A549 (cell line): ENCODE measurements at regions not wholly inside any gene's neighbourhood (a gene's known extent, or its start where the extent isn't known, plus 50 kb on each side); places are given as distances from the start of the nearest gene placed in this dataset.

Experiments
- ATAC-seq, 2 experiments: fragments of 200-7000 bp in 1 of 2; fragments of >200 bp in 1 of 2; cut with Nextera tagmentation in 1 of 2; cut with Tn5 transposase in 1 of 2; 3 replicates each; pipeline versions ENCODE4 v1.8.0 to v1.9.1; 2018 to 2020; ENCODE audit warnings: mild to moderate bottlenecking in 1 of 2, moderate library complexity in 1 of 2
- CTCF ChIA-PET: fragments of 300-600 bp; sonication (Branson Sonifier 250); formaldehyde crosslinking; extraction: SDS; loops from one replicate; lab custom pipeline; 2021; ENCODE audit warnings: antibody characterized with exemption, inconsistent platforms; lab: Yijun Ruan, JAX
- POLR2A ChIA-PET: fragments of 350-600 bp; formaldehyde crosslinking; extraction: SDS; loops from one replicate; lab custom pipeline; 2021; ENCODE audit warnings: antibody characterized with exemption, inconsistent platforms; lab: Yijun Ruan, JAX
- DNase-seq, 2 experiments: peaks; one replicate each; pipeline versions ENCODE4 v3.0.0 to v3.0.0-alpha.2; 2011 to 2016; ENCODE audit warnings: low read depth in 1 of 2, low spot score in 1 of 2
- FAIRE-seq: peaks from 2 replicates; lab custom pipeline; 2011; peaks lifted over from hg19 to GRCh38; lab: Jason Lieb, UNC
- H3K27ac ChIP-seq, 2 experiments: fragments of >200 bp; sonication (Bioruptor Twin); formaldehyde crosslinking; 3 replicates each; pipeline ENCODE4 v1.5.1; 2016 to 2017
- H3K4me1 ChIP-seq: fragments of >200 bp; sonication (Bioruptor Twin); formaldehyde crosslinking; 3 replicates; pipeline ENCODE4 v1.6.1; 2016
- H3K4me2 ChIP-seq: fragments of >200 bp; sonication (Bioruptor Twin); formaldehyde crosslinking; 3 replicates; pipeline ENCODE4 v1.6.1; 2016
- H3K4me3 ChIP-seq: fragments of >200 bp; sonication (Bioruptor Twin); formaldehyde crosslinking; 3 replicates; pipeline ENCODE4 v1.5.1; 2016
- H3K9me3 ChIP-seq: fragments of >200 bp; sonication (Bioruptor Twin); formaldehyde crosslinking; 3 replicates; pipeline ENCODE4 v1.6.1; 2016
- BCL3 ChIP-seq: fragments of >200 bp; sonication (Bioruptor Twin); formaldehyde crosslinking; IDR thresholded peaks from 3 replicates; pipeline ENCODE4 v1.6.1; 2016
- BHLHE40 ChIP-seq: IDR thresholded peaks from 2 replicates; pipeline ENCODE4 v1.6.1; 2012; ENCODE audit warnings: low read depth, low read length, inconsistent platforms
- CBX2 ChIP-seq: fragments of 200-600 bp; sonication (generic); IDR thresholded peaks from 2 replicates; pipeline ENCODE4 v1.6.1; 2016; ENCODE audit warnings: low read depth, mild to moderate bottlenecking, borderline replicate concordance
- CHD4 ChIP-seq: fragments of 200-600 bp; sonication (generic); IDR thresholded peaks from 2 replicates; pipeline ENCODE4 v1.6.1; 2016; ENCODE audit warnings: antibody characterized with exemption, mild to moderate bottlenecking, borderline replicate concordance
- EHF ChIP-seq: fragments of 250-450 bp; sonication (Bioruptor Pico); IDR thresholded peaks from 2 replicates; pipeline ENCODE4 v1.5.0; 2020; ENCODE audit warnings: mild to moderate bottlenecking
- FOXS1 ChIP-seq: fragments of 250-450 bp; sonication (Bioruptor Pico); IDR thresholded peaks from 2 replicates; pipeline ENCODE4 v1.5.0; 2020; ENCODE audit warnings: mild to moderate bottlenecking, moderate library complexity
- HEYL ChIP-seq: fragments of 250-450 bp; sonication (Bioruptor Pico); IDR thresholded peaks from 2 replicates; pipeline ENCODE4 v1.8.0; 2021; ENCODE audit warnings: mild to moderate bottlenecking, moderate library complexity
- HOXB5 ChIP-seq: fragments of 250-450 bp; sonication (Bioruptor Pico); IDR thresholded peaks from 2 replicates; pipeline ENCODE4 v1.5.0; 2020; ENCODE audit warnings: mild to moderate bottlenecking, moderate library complexity
- JUNB ChIP-seq: fragments of >200 bp; sonication (Bioruptor Twin); formaldehyde crosslinking; IDR thresholded peaks from 2 replicates; pipeline ENCODE4 v1.6.1; 2016
- NFE2L2 ChIP-seq: fragments of 150-350 bp; conservative IDR thresholded peaks from 2 replicates; pipeline ENCODE4 v1.6.1; 2014; ENCODE audit warnings: low read length
- RARB ChIP-seq: fragments of 250-450 bp; sonication (Bioruptor Pico); IDR thresholded peaks from 2 replicates; pipeline ENCODE4 v1.8.0; 2021; ENCODE audit warnings: mild to moderate bottlenecking, moderate library complexity
- RCOR1 ChIP-seq: fragments of 150-350 bp; IDR thresholded peaks from 2 replicates; pipeline ENCODE4 v1.6.1; 2014; ENCODE audit warnings: antibody characterized with exemption, low read length, low read depth
- RFX5 ChIP-seq: fragments of 450-650 bp; IDR thresholded peaks from 2 replicates; pipeline ENCODE4 v1.7.1; 2014; ENCODE audit warnings: antibody characterized with exemption, mild to moderate bottlenecking, moderate library complexity
- RNF2 ChIP-seq: fragments of 200-600 bp; sonication (generic); IDR thresholded peaks from 2 replicates; pipeline ENCODE4 v1.6.1; 2016; ENCODE audit warnings: low read depth, mild to moderate bottlenecking, antibody characterized with exemption, moderate library complexity, borderline replicate concordance
- SREBF2 ChIP-seq: fragments of 450-650 bp; IDR thresholded peaks from 2 replicates; pipeline ENCODE4 v1.6.1; 2014; ENCODE audit warnings: mild to moderate bottlenecking, moderate library complexity
- TFCP2L1 ChIP-seq: fragments of 250-450 bp; sonication (Bioruptor Pico); IDR thresholded peaks from 2 replicates; pipeline ENCODE4 v1.5.0; 2021; ENCODE audit warnings: mild to moderate bottlenecking
- TP53 ChIP-seq: fragments of 250-450 bp; sonication (Bioruptor Pico); IDR thresholded peaks from 2 replicates; pipeline ENCODE4 v1.5.0; 2021; ENCODE audit warnings: mild to moderate bottlenecking, moderate library complexity
- ZFP36 ChIP-seq: fragments of 450-650 bp; IDR thresholded peaks from 2 replicates; pipeline ENCODE4 v1.6.1; 2014; ENCODE audit warnings: borderline replicate concordance; ENCODE audit not compliant: partially characterized antibody
- ZNF302 ChIP-seq: fragments of 250-450 bp; sonication (Bioruptor Pico); IDR thresholded peaks from 2 replicates; pipeline ENCODE4 v1.9.0; 2021; ENCODE audit warnings: inconsistent platforms, mild to moderate bottlenecking, moderate library complexity
- ZSCAN20 ChIP-seq: fragments of 250-450 bp; sonication (Bioruptor Pico); IDR thresholded peaks from 2 replicates; pipeline ENCODE4 v1.8.0; 2022; ENCODE audit warnings: mild to moderate bottlenecking, moderate library complexity
- WGBS: methylation state at CpG from one replicate; pipeline ENCODE4 v1.1.6; 2017; ENCODE audit errors: missing lambda C conversion rate; 5-methylcytosine and 5-hydroxymethylcytosine counted together
- TF ChIP-seq, protein P1 (sequence below): fragments of 150-350 bp; IDR thresholded peaks from 2 replicates; pipeline ENCODE4 v1.6.1; 2014; ENCODE audit warnings: low read depth, mild to moderate bottlenecking, low read length
- TF ChIP-seq, protein P2 (sequence below): IDR thresholded peaks from 2 replicates; pipeline ENCODE4 v1.6.1; 2012

GRCh38 chr5:25979086-25979485 lies 1059.3 kb downstream of the CDH9 start:
- no peaks in the 10 kb centered on the region; the same call in 2 of the 3 replicates for H3K4me1 ChIP-seq
- H3K4me2 ChIP-seq = no peak overlapping the region
- no peak overlapping the region for H3K27ac ChIP-seq
- DNase-seq (no peak), ATAC-seq (no peak), FAIRE-seq (no peak)
- ChIA-PET CTCF (no interaction called here), POLR2A (no interaction called here)
- TF ChIP-seq HOXB5 (CRISPR knock-in tag) (no peak), RARB (CRISPR knock-in tag) (no peak), TP53 (CRISPR knock-in tag) (no peak), JUNB (no peak), SREBF2 (no peak), ZSCAN20 (CRISPR knock-in tag) (no peak), HEYL (CRISPR knock-in tag) (no peak), CBX2 (no peak), ZFP36 (no peak), BHLHE40 (no peak), NFE2L2 (no peak), FOXS1 (CRISPR knock-in tag) (no peak), BCL3 (no peak), CHD4 (no peak), RNF2 (no peak), EHF (CRISPR knock-in tag) (no peak), ZNF302 (CRISPR knock-in tag) (no peak)
- TF ChIP-seq, protein P1, sequence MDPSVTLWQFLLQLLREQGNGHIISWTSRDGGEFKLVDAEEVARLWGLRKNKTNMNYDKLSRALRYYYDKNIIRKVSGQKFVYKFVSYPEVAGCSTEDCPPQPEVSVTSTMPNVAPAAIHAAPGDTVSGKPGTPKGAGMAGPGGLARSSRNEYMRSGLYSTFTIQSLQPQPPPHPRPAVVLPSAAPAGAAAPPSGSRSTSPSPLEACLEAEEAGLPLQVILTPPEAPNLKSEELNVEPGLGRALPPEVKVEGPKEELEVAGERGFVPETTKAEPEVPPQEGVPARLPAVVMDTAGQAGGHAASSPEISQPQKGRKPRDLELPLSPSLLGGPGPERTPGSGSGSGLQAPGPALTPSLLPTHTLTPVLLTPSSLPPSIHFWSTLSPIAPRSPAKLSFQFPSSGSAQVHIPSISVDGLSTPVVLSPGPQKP = no peak
- H3K4me3 ChIP-seq = no peak overlapping the region
- H3K9me3 ChIP-seq = peaks cover 10% of the 10 kb centered on the region; the same call in 1 of the 3 replicates
- 30% methylated on average over 1 of the region's 1 CpG for WGBS

- POLR2A ChIA-PET = no interaction called here
- peak overlapping the region; percentile 43 for H3K4me2 ChIP-seq
- TF ChIP-seq, protein P2, sequence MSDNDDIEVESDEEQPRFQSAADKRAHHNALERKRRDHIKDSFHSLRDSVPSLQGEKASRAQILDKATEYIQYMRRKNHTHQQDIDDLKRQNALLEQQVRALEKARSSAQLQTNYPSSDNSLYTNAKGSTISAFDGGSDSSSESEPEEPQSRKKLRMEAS = no peak
- TF ChIP-seq RFX5 = peak; percentile 83
- TF ChIP-seq, all 56 proteins: peak for 1
- FAIRE-seq = no peak
- ATAC-seq = peak; percentile 56 to 84; a peak in 3 of 6 replicates
- no peak overlapping the region for H3K4me3 ChIP-seq
- CTCF ChIA-PET = no interaction called here
- no peak for DNase-seq
- 45% methylated on average over 2 of the region's 2 CpGs for WGBS
- H3K27ac ChIP-seq = no peak overlapping the region
- no peaks in the 10 kb centered on the region; the same call in 2 of the 3 replicates for H3K4me1 ChIP-seq
- peaks cover 8% of the 10 kb centered on the region; the same call in 1 of the 3 replicates for H3K9me3 ChIP-seq
Measured at GRCh38 chr5:25975885-25976284, 1062.5 kb downstream of the CDH9 start.

- TF ChIP-seq HOXB5 (CRISPR knock-in tag) (no peak), TFCP2L1 (CRISPR knock-in tag) (no peak), RCOR1 (no peak)
- H3K4me2 ChIP-seq = no peak overlapping the region
- H3K27ac ChIP-seq = no peak overlapping the region
- 18% methylated on average over 1 of the region's 1 CpG for WGBS
- no peak for FAIRE-seq
- no peak for DNase-seq
- ChIA-PET CTCF (no interaction called here), POLR2A (no interaction called here)
- no peak overlapping the region for H3K4me3 ChIP-seq
- H3K4me1 ChIP-seq = no peaks in the 10 kb centered on the region; the same call in 2 of the 3 replicates
- ATAC-seq = no peak
- H3K9me3 ChIP-seq = no peaks in the 10 kb centered on the region; the same call in 2 of the 3 replicates
Measured at GRCh38 chr5:25974451-25974850, 1063.9 kb downstream of the CDH9 start.
